Panc1 (cell line): ENCODE measurements at regions not wholly inside any gene's neighbourhood (a gene's known extent, or its start where the extent isn't known, plus 50 kb on each side); places are given as distances from the start of the nearest gene placed in this dataset.

ENCODE experiments used
- ATAC-seq: fragments of 200-7000 bp; cut with Tn5 transposase; 2 replicates; pipeline ENCODE4 v1.9.1; 2020; ENCODE audit warnings: mild to moderate bottlenecking, moderate library complexity
- BruUV-seq: library from RNA; stranded (reverse); fragments of 400-500 nt; replicated peaks from 2 replicates; lab custom pipeline; 2021; lab: Mats Ljungman, UMichigan
- CTCF ChIA-PET: fragments of 300-600 bp; sonication (Branson Sonifier 250); formaldehyde crosslinking; loops from one replicate; lab custom pipeline; 2022; ENCODE audit warnings: antibody characterized with exemption; lab: Charles Lee
- POLR2A ChIA-PET: fragments of 300-600 bp; sonication (Branson Sonifier 250); formaldehyde crosslinking; loops from one replicate; lab custom pipeline; 2022; ENCODE audit warnings: antibody characterized with exemption; lab: Charles Lee
- DNase-seq: peaks from one replicate; pipeline ENCODE4 v3.0.0-alpha.2; 2010; ENCODE audit warnings: low read depth, low spot score
- H3K27ac ChIP-seq: 2 replicates; pipeline ENCODE4 v1.5.1; 2011; ENCODE audit warnings: mild to moderate bottlenecking, low read length, inconsistent platforms
- H3K27me3 ChIP-seq: fragments of 200-500 bp; sonication (Bioruptor generic); 2 replicates; pipeline ENCODE4 v1.6.0; 2014; ENCODE audit warnings: low read length, inconsistent platforms; ENCODE audit not compliant: control insufficient read depth, insufficient read depth
- H3K36me3 ChIP-seq: fragments of 200-500 bp; sonication (Bioruptor generic); 2 replicates; pipeline ENCODE4 v1.5.1; 2014; ENCODE audit warnings: inconsistent platforms, mild to moderate bottlenecking, low read length, moderate library complexity; ENCODE audit not compliant: control insufficient read depth, insufficient read depth
- H3K4me1 ChIP-seq: 2 replicates; pipeline ENCODE4 v1.5.1; 2011; ENCODE audit warnings: inconsistent platforms, mild to moderate bottlenecking, low read length, moderate library complexity; ENCODE audit not compliant: control insufficient read depth, insufficient read depth
- H3K4me3 ChIP-seq, 2 experiments: 2 replicates each; pipeline ENCODE4 v1.5.1; 2011 to 2012; ENCODE audit warnings: low read depth in 2 of 2, low read length in 2 of 2, mild to moderate bottlenecking in 2 of 2, inconsistent platforms in 1 of 2, moderate library complexity in 1 of 2
- H3K9me3 ChIP-seq: fragments of 200-500 bp; sonication (Bioruptor generic); 2 replicates; pipeline ENCODE4 v1.5.1; 2014; ENCODE audit warnings: low read depth, mild to moderate bottlenecking, inconsistent platforms, low read length, moderate library complexity; ENCODE audit not compliant: control insufficient read depth, insufficient read depth
- POLR2AphosphoS5 ChIP-seq: IDR thresholded peaks from 2 replicates; pipeline ENCODE4 v1.6.1; 2012; ENCODE audit warnings: mild to moderate bottlenecking, low read depth, low read length, moderate library complexity
- REST ChIP-seq, 2 experiments: IDR thresholded peaks; 2 replicates each; pipeline ENCODE4 v1.6.1; 2011 to 2012; ENCODE audit warnings: low read depth in 2 of 2, control low read depth in 1 of 2, low read length in 1 of 2, mild to moderate bottlenecking in 1 of 2, moderate library complexity in 1 of 2; ENCODE audit not compliant: insufficient read depth in 1 of 2
- SIN3A ChIP-seq: IDR thresholded peaks from 2 replicates; pipeline ENCODE4 v1.6.1; 2012; ENCODE audit warnings: low read depth, mild to moderate bottlenecking, low read length, moderate library complexity, borderline replicate concordance; ENCODE audit not compliant: insufficient read depth
- TCF7L2 ChIP-seq: IDR thresholded peaks from 2 replicates; pipeline ENCODE4 v1.6.1; 2011; ENCODE audit warnings: mild to moderate bottlenecking, low read depth, low read length, inconsistent platforms
- in situ Hi-C: cut with HindIII; loops from 2 replicates; pipeline ENCODE4 v1.10.0; 2016; ENCODE audit warnings: low sequenced_read_pairs, low pct_unique_long_range_greater_than_20kb
- intact Hi-C: fragments of 100-400 bp; cut with micrococcal nuclease; formaldehyde crosslinking; loops from one replicate; pipeline ENCODE4 v1.10.0; 2022; ENCODE audit not compliant: unreplicated experiment
- TF ChIP-seq, protein P1 (sequence below): fragments of 450-650 bp; IDR thresholded peaks from 2 replicates; pipeline ENCODE4 v1.5.1; 2017; ENCODE audit warnings: mild to moderate bottlenecking

DNA sequence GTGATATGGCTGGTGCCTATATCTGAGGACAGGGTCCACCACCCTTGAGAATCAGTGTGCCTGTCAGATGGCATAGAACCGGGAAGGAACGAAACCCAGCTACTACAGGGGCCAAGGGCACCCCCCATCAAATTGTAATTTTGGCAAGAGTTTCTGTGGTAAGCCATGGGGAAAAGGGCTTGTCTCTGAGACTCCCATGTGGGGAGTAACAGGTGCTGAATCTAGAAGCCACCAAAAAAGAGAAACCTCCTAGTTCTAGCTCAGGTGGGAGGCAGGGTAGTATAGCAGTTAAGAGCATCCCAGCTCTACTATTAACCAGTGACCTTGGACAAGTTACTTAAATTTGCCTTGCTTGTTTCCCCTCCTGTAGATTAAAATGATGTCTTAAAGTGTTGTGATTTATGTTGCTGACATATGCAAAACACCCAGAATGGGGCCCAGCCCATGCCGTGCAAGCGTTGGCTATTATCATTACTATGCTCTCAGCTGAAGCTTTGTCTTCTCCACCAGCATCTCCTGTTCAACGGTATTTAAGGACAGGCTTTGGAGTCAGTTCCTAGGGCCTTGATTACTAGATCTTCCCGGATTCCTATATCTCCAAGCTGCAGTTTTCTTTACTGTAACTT lies 210.7 kb upstream of the NLRP1 start:
- ChIA-PET CTCF (interaction anchor here (0.6 kb wide), 1 partner anchor 69 kb away, joined by 4 read pairs; no protein-coding TSS in a partner anchor), POLR2A (no interaction called here)
- BruUV-seq, result no TSS peak
- intact Hi-C loops, result no loop called here
- no peak overlapping the region for H3K4me3 ChIP-seq
- H3K9me3 ChIP-seq, result no peaks in the 10 kb centered on the region
- H3K27me3 ChIP-seq, result no peaks in the 10 kb centered on the region
- no peak for DNase-seq
- H3K36me3 ChIP-seq, result no peaks in the 10 kb centered on the region
- H3K4me1 ChIP-seq, result no peaks in the 10 kb centered on the region
- TF ChIP-seq TCF7L2 (no peak), POLR2AphosphoS5 (no peak), SIN3A (no peak), REST (IDR thresholded peaks at IDR 0.05; ENCODE audit: insufficient read depth in 1 of 2, low read depth in 2 of 2, low read length in 1 of 2) (no peak)
- TF ChIP-seq, protein P1, sequence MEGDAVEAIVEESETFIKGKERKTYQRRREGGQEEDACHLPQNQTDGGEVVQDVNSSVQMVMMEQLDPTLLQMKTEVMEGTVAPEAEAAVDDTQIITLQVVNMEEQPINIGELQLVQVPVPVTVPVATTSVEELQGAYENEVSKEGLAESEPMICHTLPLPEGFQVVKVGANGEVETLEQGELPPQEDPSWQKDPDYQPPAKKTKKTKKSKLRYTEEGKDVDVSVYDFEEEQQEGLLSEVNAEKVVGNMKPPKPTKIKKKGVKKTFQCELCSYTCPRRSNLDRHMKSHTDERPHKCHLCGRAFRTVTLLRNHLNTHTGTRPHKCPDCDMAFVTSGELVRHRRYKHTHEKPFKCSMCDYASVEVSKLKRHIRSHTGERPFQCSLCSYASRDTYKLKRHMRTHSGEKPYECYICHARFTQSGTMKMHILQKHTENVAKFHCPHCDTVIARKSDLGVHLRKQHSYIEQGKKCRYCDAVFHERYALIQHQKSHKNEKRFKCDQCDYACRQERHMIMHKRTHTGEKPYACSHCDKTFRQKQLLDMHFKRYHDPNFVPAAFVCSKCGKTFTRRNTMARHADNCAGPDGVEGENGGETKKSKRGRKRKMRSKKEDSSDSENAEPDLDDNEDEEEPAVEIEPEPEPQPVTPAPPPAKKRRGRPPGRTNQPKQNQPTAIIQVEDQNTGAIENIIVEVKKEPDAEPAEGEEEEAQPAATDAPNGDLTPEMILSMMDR, result no peak
- H3K27ac ChIP-seq, result no peak overlapping the region
- ATAC-seq, result no peak
- in situ Hi-C loops, result no loop called here

- no TSS peak for BruUV-seq
Observed at GRCh38 chr17:5797447-5798050, 213.2 kb upstream of the NLRP1 start.

More at GRCh38 chr17:5797447-5798050, 213.2 kb upstream of the NLRP1 start:
- no peaks in the 10 kb centered on the region for H3K27me3 ChIP-seq
- no peaks in the 10 kb centered on the region for H3K36me3 ChIP-seq
- no peak overlapping the region for H3K4me3 ChIP-seq
- ChIA-PET CTCF (no interaction called here), POLR2A (no interaction called here)
- no peak for DNase-seq
- intact Hi-C loops, result no loop called here
- no peaks in the 10 kb centered on the region for H3K9me3 ChIP-seq
- no peak overlapping the region for H3K27ac ChIP-seq
- in situ Hi-C loops, result no loop called here
- H3K4me1 ChIP-seq, result no peaks in the 10 kb centered on the region
- ATAC-seq, result no peak
- TF ChIP-seq, protein P1, result no peak
- no peak for TF ChIP-seq REST (IDR thresholded peaks at IDR 0.05; ENCODE audit: insufficient read depth in 1 of 2, low read depth in 2 of 2, low read length in 1 of 2)
- no peak for TF ChIP-seq POLR2AphosphoS5
- no peak for TF ChIP-seq TCF7L2
- TF ChIP-seq SIN3A, result no peak
